GM12872 (cell line): ENCODE measurements at regions not wholly inside any gene's neighbourhood (a gene's known extent, or its start where the extent isn't known, plus 50 kb on each side); places are given as distances from the start of the nearest gene placed in this dataset.

Experiments
- TF ChIP-seq, protein P1 (sequence below): IDR thresholded peaks from 3 replicates; pipeline ENCODE4 v1.5.1; 2011; ENCODE audit warnings: low read depth, mild to moderate bottlenecking, low read length, moderate library complexity; ENCODE audit not compliant: insufficient read depth

DNA sequence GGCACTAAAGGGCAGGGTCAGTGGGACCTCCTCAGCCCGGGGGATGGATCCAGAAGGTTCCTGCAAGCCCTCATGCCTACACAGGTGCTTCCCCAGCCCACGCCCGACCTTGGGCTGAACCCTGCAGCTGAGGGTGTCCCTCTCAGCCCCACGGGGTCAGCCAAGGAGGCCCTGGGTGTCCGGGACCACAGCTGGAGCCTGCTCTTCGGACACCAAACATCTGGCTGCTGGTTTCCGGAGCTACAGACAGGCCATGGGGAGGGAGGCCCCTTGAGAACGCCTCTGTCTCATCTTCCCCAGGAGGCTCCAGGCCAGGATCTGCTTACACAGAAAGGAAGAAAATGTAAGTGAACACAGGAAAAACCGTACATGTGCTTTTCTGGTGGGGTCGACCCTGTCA lies 355.7 kb downstream of the MN1 start:
- TF ChIP-seq, protein P1, sequence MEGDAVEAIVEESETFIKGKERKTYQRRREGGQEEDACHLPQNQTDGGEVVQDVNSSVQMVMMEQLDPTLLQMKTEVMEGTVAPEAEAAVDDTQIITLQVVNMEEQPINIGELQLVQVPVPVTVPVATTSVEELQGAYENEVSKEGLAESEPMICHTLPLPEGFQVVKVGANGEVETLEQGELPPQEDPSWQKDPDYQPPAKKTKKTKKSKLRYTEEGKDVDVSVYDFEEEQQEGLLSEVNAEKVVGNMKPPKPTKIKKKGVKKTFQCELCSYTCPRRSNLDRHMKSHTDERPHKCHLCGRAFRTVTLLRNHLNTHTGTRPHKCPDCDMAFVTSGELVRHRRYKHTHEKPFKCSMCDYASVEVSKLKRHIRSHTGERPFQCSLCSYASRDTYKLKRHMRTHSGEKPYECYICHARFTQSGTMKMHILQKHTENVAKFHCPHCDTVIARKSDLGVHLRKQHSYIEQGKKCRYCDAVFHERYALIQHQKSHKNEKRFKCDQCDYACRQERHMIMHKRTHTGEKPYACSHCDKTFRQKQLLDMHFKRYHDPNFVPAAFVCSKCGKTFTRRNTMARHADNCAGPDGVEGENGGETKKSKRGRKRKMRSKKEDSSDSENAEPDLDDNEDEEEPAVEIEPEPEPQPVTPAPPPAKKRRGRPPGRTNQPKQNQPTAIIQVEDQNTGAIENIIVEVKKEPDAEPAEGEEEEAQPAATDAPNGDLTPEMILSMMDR: no peak

DNA sequence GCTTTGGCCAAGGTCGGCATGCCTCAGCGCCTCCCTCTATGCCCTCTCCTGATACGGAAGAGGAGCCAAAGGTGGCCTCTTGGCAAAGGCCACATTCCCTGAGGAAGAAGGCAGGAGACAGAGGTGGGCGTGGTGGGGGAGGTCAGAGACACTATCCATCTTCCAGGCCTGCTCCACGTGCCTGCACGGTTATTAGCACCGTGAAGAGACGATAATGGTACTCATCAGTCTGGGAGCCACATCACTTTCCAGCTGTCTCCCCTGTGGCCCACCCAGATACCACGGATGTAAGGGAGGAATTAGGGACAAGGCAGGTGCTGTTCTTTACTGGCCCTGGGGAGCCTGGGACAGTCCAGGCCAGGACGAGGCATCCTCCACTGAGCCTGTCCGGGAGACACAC lies 354.3 kb downstream of the MN1 start:
- TF ChIP-seq, protein P1: no peak

DNA sequence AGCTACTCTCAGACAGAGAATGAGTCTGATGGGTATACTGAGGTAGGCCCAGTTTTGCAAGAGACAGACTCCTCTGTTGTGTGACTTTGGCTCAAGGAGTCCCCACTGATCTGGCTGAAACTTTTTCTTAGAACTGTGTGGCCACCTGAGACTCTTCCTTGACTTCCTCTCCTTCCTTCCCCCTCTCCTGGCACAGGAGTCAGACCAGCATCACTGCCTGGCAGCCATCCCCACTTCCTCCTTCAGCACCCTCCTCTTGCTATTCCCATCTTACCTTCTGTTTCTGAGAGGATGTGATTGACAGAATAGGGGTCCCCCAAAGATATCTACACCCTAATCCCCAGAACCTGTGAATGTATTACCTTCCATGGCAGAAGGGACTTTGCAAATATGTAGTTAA lies 351.1 kb downstream of the MN1 start:
- TF ChIP-seq, protein P1: no peak

DNA sequence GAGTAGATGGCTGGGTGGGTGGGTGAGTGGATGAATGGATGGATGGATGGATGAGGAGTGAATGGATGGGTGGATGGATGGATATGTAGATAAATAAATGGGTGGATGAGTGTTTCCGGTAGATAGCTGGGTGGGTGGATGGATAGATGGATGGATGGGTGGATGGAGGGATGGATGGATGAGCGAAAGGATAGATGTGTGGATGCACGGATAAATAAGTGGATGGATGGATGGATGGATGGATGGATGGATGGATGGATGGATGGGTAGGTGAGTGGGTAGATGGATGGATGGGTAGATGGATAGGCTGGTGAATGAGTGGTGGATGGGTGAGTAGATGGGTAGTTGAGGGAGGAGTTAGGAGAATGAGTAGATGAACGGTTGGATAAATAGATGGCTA lies 349.3 kb downstream of the MN1 start:
- TF ChIP-seq, protein P1: no peak

DNA sequence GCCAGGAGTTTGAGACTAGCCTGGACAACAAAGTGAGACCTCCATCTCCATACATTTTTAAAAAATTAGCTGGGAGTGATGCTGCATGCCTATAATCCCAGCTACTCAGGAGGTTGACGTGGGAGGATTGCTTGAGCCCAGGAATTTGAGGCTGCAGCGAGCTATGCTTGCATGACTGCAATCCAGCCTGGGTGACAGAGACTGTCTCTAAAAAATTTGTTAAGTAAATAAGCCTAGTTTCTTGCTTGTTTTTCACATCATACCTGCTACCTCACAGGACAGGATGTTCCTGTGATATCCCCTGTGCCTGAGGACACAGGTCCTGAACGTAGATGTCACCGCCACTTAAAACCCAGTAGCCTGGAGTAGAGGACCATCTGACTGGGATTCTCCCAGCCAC lies 348.6 kb downstream of the MN1 start:
- TF ChIP-seq, protein P1: no peak

DNA sequence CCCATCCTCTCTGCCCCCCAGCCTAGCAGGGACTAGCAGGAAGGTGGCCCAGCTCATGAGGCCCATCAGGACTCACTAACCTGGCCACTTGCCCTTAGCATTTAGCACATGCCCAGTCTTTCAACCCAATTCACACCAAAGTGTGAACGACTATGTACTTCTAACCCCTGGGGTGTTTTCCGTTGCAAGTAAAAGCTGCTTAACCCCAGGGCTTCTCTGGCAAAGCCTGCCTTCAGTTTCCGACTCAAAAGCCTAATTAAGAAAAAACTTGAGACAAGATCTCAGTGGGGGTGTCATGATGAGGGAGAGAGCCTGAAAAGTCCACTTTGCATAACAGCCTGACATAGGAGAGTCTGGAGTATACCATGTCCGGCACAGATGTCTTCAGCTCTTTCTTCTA lies 347.8 kb downstream of the MN1 start:
- TF ChIP-seq, protein P1: no peak

DNA sequence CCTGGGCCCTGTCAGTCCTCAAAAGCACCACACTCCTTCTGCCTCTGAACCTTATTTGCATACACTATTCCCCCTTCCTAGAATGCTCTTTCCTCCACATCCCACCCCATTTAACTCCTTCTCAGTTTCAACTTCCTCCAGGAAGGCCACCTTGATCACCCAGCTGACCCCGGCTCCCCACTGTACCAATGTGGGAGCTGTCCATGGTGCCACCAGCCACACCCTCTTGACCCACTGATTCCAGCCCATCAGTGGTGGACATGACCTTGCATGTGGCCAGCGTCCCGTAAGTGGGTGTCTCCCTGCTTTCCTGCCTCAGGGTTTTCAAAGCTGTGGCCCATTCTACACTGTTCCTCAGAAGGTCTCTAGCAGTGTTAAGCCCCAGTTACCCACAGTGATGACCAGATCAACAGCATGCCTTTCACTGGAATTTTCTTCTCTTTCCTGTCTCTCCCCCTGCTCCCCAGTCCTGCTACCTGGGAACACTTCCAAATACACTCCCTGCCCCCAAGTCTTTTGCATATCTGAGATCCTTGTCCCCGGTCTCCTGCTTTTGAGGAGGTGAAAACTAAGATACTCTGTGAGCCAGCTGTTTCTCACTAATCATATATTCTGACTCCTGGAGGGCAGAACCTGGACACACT lies 346.6 kb downstream of the MN1 start:
- TF ChIP-seq, protein P1: no peak

DNA sequence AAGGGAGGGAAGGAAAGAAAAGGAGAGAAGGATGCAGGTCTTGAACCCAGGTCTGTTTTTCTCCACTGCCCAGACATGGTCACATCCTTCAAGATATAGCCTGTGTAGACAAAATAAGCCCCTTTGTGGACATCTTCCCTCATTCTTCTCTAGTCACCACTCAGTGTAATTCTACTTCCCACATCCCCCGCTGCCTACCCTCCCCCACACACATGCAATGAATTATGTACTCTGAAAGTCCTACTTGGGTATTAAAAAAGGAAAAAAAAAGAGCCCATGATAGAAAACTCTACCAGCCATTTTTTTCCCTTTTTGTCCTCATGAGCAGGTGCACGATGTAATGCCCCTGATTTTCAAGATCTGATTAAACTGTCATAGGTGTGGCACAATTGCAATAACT lies 346.0 kb downstream of the MN1 start:
- TF ChIP-seq, protein P1: no peak
